Activated naive CD4-positive, alpha-beta T cell treated with anti-CD3 and anti-CD28 coated beads for 36 hours (primary cell): ENCODE measurements at regions not wholly inside any gene's neighbourhood (a gene's known extent, or its start where the extent isn't known, plus 50 kb on each side); places are given as distances from the start of the nearest gene placed in this dataset.
"Not testable (repeated sequence)": the region's sequence is repeated elsewhere in the genome, so short reads cannot be mapped to it uniquely, and the experiment has no call there.

Experiments used
- CTCF ChIA-PET: fragments of 350-600 bp; sonication (Branson Sonifier 250); formaldehyde crosslinking; loops from one replicate; lab custom pipeline; 2021; ENCODE audit warnings: antibody characterized with exemption; lab: Charles Lee
- DNase-seq: peaks from one replicate; pipeline ENCODE4 v3.0.0-alpha.2; 2020
- H3K27ac Mint-ChIP-seq: one replicate; pipeline ENCODE4 v1.8.0; 2021; ENCODE audit warnings: mild to moderate bottlenecking, mixed read lengths
- H3K27me3 Mint-ChIP-seq: one replicate; pipeline ENCODE4 v1.8.0; 2021; ENCODE audit warnings: low read depth, mixed read lengths
- H3K36me3 Mint-ChIP-seq: one replicate; pipeline ENCODE4 v1.8.0; 2021; ENCODE audit warnings: low read depth, mixed read lengths
- H3K4me1 Mint-ChIP-seq: one replicate; pipeline ENCODE4 v1.8.0; 2021; ENCODE audit warnings: low read depth, mixed read lengths
- H3K4me3 Mint-ChIP-seq: one replicate; pipeline ENCODE4 v1.8.0; 2021; ENCODE audit warnings: mild to moderate bottlenecking, moderate library complexity, mixed read lengths
- H3K9me3 Mint-ChIP-seq: one replicate; pipeline ENCODE4 v1.8.0; 2021; ENCODE audit warnings: mixed read lengths
- intact Hi-C: fragments of 100-400 bp; cut with micrococcal nuclease; formaldehyde crosslinking; loops from one replicate; pipeline ENCODE4 v1.15.1; 2023

GRCh38 chr2:183709829-183710228 lies 585.6 kb downstream of the NUP35 start:
- intact Hi-C loops: no loop called here
- DNase-seq: no peak

GRCh38 chr2:183718246-183718645 lies 594.0 kb downstream of the NUP35 start:
- no peak for DNase-seq
- intact Hi-C loops: no loop called here

More at GRCh38 chr2:183709829-183710228, 585.6 kb downstream of the NUP35 start:
- Mint-ChIP-seq H3K27ac (no peak overlapping the region), H3K27me3 (no peaks in the 10 kb centered on the region), H3K4me1 (no peaks in the 10 kb centered on the region), H3K36me3 (no peaks in the 10 kb centered on the region), H3K9me3 (peaks cover 7% of the 10 kb centered on the region), H3K4me3 (no peak overlapping the region)
- CTCF ChIA-PET: no interaction called here

GRCh38 chr2:183723278-183723677 lies 599.0 kb downstream of the NUP35 start:
- Mint-ChIP-seq H3K36me3 (no peaks in the 10 kb centered on the region), H3K27ac (no peak overlapping the region), H3K4me1 (no peaks in the 10 kb centered on the region), H3K4me3 (no peak overlapping the region), H3K9me3 (peaks cover 8% of the 10 kb centered on the region), H3K27me3 (no peaks in the 10 kb centered on the region)
- intact Hi-C loops: no loop called here
- CTCF ChIA-PET: no interaction called here
- no peak for DNase-seq

More at GRCh38 chr2:183718246-183718645, 594.0 kb downstream of the NUP35 start:
- Mint-ChIP-seq H3K36me3 (no peaks in the 10 kb centered on the region), H3K27me3 (no peaks in the 10 kb centered on the region), H3K27ac (no peak overlapping the region), H3K4me1 (no peaks in the 10 kb centered on the region), H3K9me3 (peaks cover 3% of the 10 kb centered on the region), H3K4me3 (no peak overlapping the region)
- CTCF ChIA-PET: interaction anchor here (0.9 kb wide), 1 partner anchor 652 kb away, joined by 3 read pairs; no protein-coding TSS in a partner anchor

GRCh38 chr2:183729380-183729779 lies 605.1 kb downstream of the NUP35 start:
- DNase-seq: no peak
- Mint-ChIP-seq H3K27ac (no peak overlapping the region), H3K27me3 (no peaks in the 10 kb centered on the region), H3K9me3 (peaks cover 9% of the 10 kb centered on the region), H3K36me3 (no peaks in the 10 kb centered on the region), H3K4me3 (no peak overlapping the region), H3K4me1 (no peaks in the 10 kb centered on the region)
- intact Hi-C loops: no loop called here
- CTCF ChIA-PET: no interaction called here

- Mint-ChIP-seq H3K27me3 (no peaks in the 10 kb centered on the region), H3K4me1 (no peaks in the 10 kb centered on the region), H3K27ac (no peak overlapping the region), H3K36me3 (no peaks in the 10 kb centered on the region), H3K4me3 (no peak overlapping the region), H3K9me3 (peaks cover 5% of the 10 kb centered on the region)
- intact Hi-C loops: no loop called here
- CTCF ChIA-PET: no interaction called here
- DNase-seq: no peak
Observed at GRCh38 chr2:183740241-183740640, 616.0 kb downstream of the NUP35 start.

- H3K4me1 Mint-ChIP-seq: no peaks in the 10 kb centered on the region
- H3K27me3 Mint-ChIP-seq: no peaks in the 10 kb centered on the region
- intact Hi-C loops: no loop called here
- no peaks in the 10 kb centered on the region for H3K36me3 Mint-ChIP-seq
- no peak overlapping the region for H3K27ac Mint-ChIP-seq
- H3K4me3 Mint-ChIP-seq: no peak overlapping the region
- H3K9me3 Mint-ChIP-seq: peaks cover under 1% of the 10 kb centered on the region
- CTCF ChIA-PET: no interaction called here
- DNase-seq: no peak
Observed at GRCh38 chr2:183752571-183752970, 628.3 kb downstream of the NUP35 start.

GRCh38 chr2:183759033-183759432 lies 634.8 kb downstream of the NUP35 start:
- H3K27me3 Mint-ChIP-seq: no peaks in the 10 kb centered on the region
- no peak overlapping the region for H3K27ac Mint-ChIP-seq
- no peaks in the 10 kb centered on the region for H3K4me1 Mint-ChIP-seq
- intact Hi-C loops: no loop called here
- peaks cover 3% of the 10 kb centered on the region for H3K9me3 Mint-ChIP-seq
- no peak for DNase-seq
- no peak overlapping the region for H3K4me3 Mint-ChIP-seq
- no peaks in the 10 kb centered on the region for H3K36me3 Mint-ChIP-seq
- CTCF ChIA-PET: no interaction called here

- Mint-ChIP-seq H3K4me1 (no peaks in the 10 kb centered on the region), H3K9me3 (peaks cover 10% of the 10 kb centered on the region), H3K27ac (no peak overlapping the region), H3K36me3 (no peaks in the 10 kb centered on the region), H3K27me3 (no peaks in the 10 kb centered on the region), H3K4me3 (no peak overlapping the region)
- no peak for DNase-seq
- intact Hi-C loops: no loop called here
- CTCF ChIA-PET: no interaction called here
Observed at GRCh38 chr2:183773775-183774174, 649.5 kb downstream of the NUP35 start.

- no peaks in the 10 kb centered on the region for H3K36me3 Mint-ChIP-seq
- H3K27ac Mint-ChIP-seq: no peak overlapping the region
- no peak for DNase-seq
- no peaks in the 10 kb centered on the region for H3K27me3 Mint-ChIP-seq
- no peaks in the 10 kb centered on the region for H3K4me1 Mint-ChIP-seq
- H3K9me3 Mint-ChIP-seq: peaks cover 1% of the 10 kb centered on the region
- H3K4me3 Mint-ChIP-seq: no peak overlapping the region
- CTCF ChIA-PET: no interaction called here
- intact Hi-C loops: no loop called here
Observed at GRCh38 chr2:183780072-183780471, 655.8 kb downstream of the NUP35 start.

- Mint-ChIP-seq H3K27ac (no peak overlapping the region), H3K36me3 (no peaks in the 10 kb centered on the region), H3K4me1 (no peaks in the 10 kb centered on the region), H3K9me3 (no peaks in the 10 kb centered on the region), H3K27me3 (no peaks in the 10 kb centered on the region), H3K4me3 (no peak overlapping the region)
- intact Hi-C loops: no loop called here
- CTCF ChIA-PET: interaction anchor here (0.6 kb wide), 1 partner anchor 313 kb away, joined by 4 read pairs; no protein-coding TSS in a partner anchor
- DNase-seq: no peak
Observed at GRCh38 chr2:183782436-183782835, 658.2 kb downstream of the NUP35 start.

- H3K4me3 Mint-ChIP-seq, intact Hi-C loops, CTCF ChIA-PET, H3K27me3 Mint-ChIP-seq, H3K27ac Mint-ChIP-seq, H3K9me3 Mint-ChIP-seq, H3K4me1 Mint-ChIP-seq, H3K36me3 Mint-ChIP-seq, DNase-seq: not testable (repeated sequence)
Observed at GRCh38 chr2:183788796-183789195, 664.6 kb downstream of the NUP35 start.

GRCh38 chr2:183792165-183792924 lies 668.1 kb downstream of the NUP35 start:
- H3K9me3 Mint-ChIP-seq: peaks cover 18% of the 10 kb centered on the region
- H3K27ac Mint-ChIP-seq, H3K36me3 Mint-ChIP-seq, DNase-seq, H3K4me3 Mint-ChIP-seq, H3K4me1 Mint-ChIP-seq, intact Hi-C loops, CTCF ChIA-PET, H3K27me3 Mint-ChIP-seq: not testable (repeated sequence)

GRCh38 chr2:183798535-183798934 lies 674.3 kb downstream of the NUP35 start:
- Mint-ChIP-seq H3K4me3 (no peak overlapping the region), H3K36me3 (no peaks in the 10 kb centered on the region), H3K9me3 (peaks cover 32% of the 10 kb centered on the region), H3K4me1 (no peaks in the 10 kb centered on the region), H3K27ac (no peak overlapping the region), H3K27me3 (no peaks in the 10 kb centered on the region)
- DNase-seq: no peak
- intact Hi-C loops: no loop called here
- CTCF ChIA-PET: no interaction called here
